ENCODE measurements at regions not wholly inside any gene's neighbourhood (a gene's known extent, or its start where the extent isn't known, plus 50 kb on each side); places are given as distances from the start of the nearest gene placed in this dataset.

DNA sequence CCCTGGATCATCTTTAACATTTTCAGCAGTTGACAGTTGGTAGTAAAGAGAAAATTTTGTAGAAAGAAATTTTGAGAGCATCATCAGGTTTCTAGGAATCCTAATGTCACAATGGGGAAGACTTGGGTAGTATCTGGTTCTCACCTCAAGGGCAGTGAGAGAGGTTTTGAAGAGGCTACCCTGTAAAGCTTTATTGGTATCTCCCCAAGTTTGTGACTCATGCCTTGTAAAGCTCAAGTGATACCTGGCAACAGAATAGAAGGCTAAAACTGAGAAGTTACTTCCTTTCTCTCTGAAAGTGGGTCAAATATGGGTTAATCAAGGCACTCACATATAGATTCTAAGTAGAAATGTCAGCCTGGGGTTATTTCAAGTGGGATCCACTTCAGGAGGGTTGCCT is 196.4 kb downstream of the SUCNR1 start:
- Histone ChIP-seq H3K36me3 (ENCODE audit: control insufficient read depth in 4 of 4, insufficient read depth in 3 of 4, low read depth in 1 of 4, low read length in 3 of 4) (no peaks in the 10 kb centered on the region), H3K27ac (ENCODE audit: low read depth in 1 of 2, low read length in 2 of 2) (no peak overlapping the region), H3K27me3 (ENCODE audit: control insufficient read depth in 4 of 4, insufficient read depth in 4 of 4, low read length in 3 of 4) (no peaks in the 10 kb centered on the region), H3K9me3 (ENCODE audit: control insufficient read depth in 4 of 4, low read length in 3 of 4) (no peaks in the 10 kb centered on the region), H3K4me1 (ENCODE audit: control insufficient read depth in 4 of 4, insufficient read depth in 4 of 4, low read length in 3 of 4) (no peaks in the 10 kb centered on the region), H3K9ac (ENCODE audit: low read depth in 1 of 2, low read length in 2 of 2) (no peak overlapping the region), H3K4me3 (ENCODE audit: low read depth in 1 of 3, low read length in 3 of 3) (no peak overlapping the region)
- DNase-seq (ENCODE audit: low spot score), result no peak
- no peak for TF ChIP-seq JUND (IDR thresholded peaks at IDR 0.05)

GRCh38 chr3:152071315-152071714 is 197.4 kb upstream of the MBNL1 start:
- no peak overlapping the region for H3K4me3 ChIP-seq (ENCODE audit: low read depth in 1 of 3, low read length in 3 of 3)
- no peaks in the 10 kb centered on the region for H3K27me3 ChIP-seq (ENCODE audit: control insufficient read depth in 4 of 4, insufficient read depth in 4 of 4, low read length in 3 of 4)
- peaks cover 0 to 4% (median 0%) of the 10 kb centered on the region in 4 donors for H3K4me1 ChIP-seq (ENCODE audit: control insufficient read depth in 4 of 4, insufficient read depth in 4 of 4, low read length in 3 of 4)
- TF ChIP-seq SP1 (IDR thresholded peaks at IDR 0.05) (no peak), NR2F2 (IDR thresholded peaks at IDR 0.05) (no peak), HNF4A (conservative IDR thresholded peaks at IDR 0.05) (no peak), JUND (IDR thresholded peaks at IDR 0.05) (no peak), RXRA (IDR thresholded peaks at IDR 0.05) (no peak), EGR1 (IDR thresholded peaks at IDR 0.05; ENCODE audit: low read depth in 2 of 2) (no peak), CTCF (IDR thresholded peaks at IDR 0.05; ENCODE audit: low read depth, low read length, missing input control) (no peak), HNF4G (IDR thresholded peaks at IDR 0.05) (no peak)
- TF ChIP-seq, protein P1, sequence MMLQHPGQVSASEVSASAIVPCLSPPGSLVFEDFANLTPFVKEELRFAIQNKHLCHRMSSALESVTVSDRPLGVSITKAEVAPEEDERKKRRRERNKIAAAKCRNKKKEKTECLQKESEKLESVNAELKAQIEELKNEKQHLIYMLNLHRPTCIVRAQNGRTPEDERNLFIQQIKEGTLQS (IDR thresholded peaks at IDR 0.05), result no peak
- DNase-seq (ENCODE audit: low spot score), result no peak
- no peaks in the 10 kb centered on the region for H3K36me3 ChIP-seq (ENCODE audit: control insufficient read depth in 4 of 4, insufficient read depth in 3 of 4, low read depth in 1 of 4, low read length in 3 of 4)
- H3K9ac ChIP-seq (ENCODE audit: low read depth in 1 of 2, low read length in 2 of 2), result no peak overlapping the region
- WGBS, result 94% methylated on average over 3 of the region's 3 CpGs
- H3K27ac ChIP-seq (ENCODE audit: low read depth in 1 of 2, low read length in 2 of 2), result no peak overlapping the region
- H3K9me3 ChIP-seq (ENCODE audit: control insufficient read depth in 4 of 4, low read length in 3 of 4), result no peaks in the 10 kb centered on the region

DNA sequence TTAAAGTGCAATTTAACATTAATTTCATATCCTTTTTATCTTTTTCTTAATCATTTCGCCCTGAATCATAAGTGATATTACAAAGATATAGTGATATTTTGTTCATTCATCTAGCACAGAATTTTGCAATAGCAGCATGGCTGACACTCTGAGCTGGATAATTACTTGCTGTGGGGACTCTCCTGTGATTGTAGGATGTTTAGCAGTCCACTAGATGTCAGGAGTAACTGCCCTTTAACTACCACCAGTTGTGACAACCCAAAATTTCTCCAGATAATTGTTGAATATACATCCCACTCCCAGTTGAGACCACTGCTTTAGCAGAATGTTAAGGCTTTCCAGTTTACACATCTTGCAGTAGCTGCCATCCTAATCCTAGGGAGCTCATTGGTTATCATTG is 196.8 kb upstream of the MBNL1 start:
- no peaks in the 10 kb centered on the region for H3K9me3 ChIP-seq (ENCODE audit: control insufficient read depth in 4 of 4, low read length in 3 of 4)
- H3K4me1 ChIP-seq (ENCODE audit: control insufficient read depth in 4 of 4, insufficient read depth in 4 of 4, low read length in 3 of 4), result peaks cover 0 to 4% (median 2%) of the 10 kb centered on the region in 4 donors
- 17% methylated on average over 1 of the region's 1 CpG for WGBS
- H3K9ac ChIP-seq (ENCODE audit: low read depth in 1 of 2, low read length in 2 of 2), result no peak overlapping the region
- no peak overlapping the region for H3K27ac ChIP-seq (ENCODE audit: low read depth in 1 of 2, low read length in 2 of 2)
- H3K36me3 ChIP-seq (ENCODE audit: control insufficient read depth in 4 of 4, insufficient read depth in 3 of 4, low read depth in 1 of 4, low read length in 3 of 4), result no peaks in the 10 kb centered on the region
- TF ChIP-seq YY1 (IDR thresholded peaks at IDR 0.05) (peak; percentile 42), TAF1 (conservative IDR thresholded peaks at IDR 0.05) (no peak), REST (IDR thresholded peaks at IDR 0.05) (no peak), CTCF (IDR thresholded peaks at IDR 0.05; ENCODE audit: low read depth, low read length, missing input control) (peak; percentile 52), RAD21 (IDR thresholded peaks at IDR 0.05) (peak; percentile 85 to 90)
- TF ChIP-seq, protein P1 (IDR thresholded peaks at IDR 0.05), result no peak
- DNase-seq (ENCODE audit: low spot score), result no peak
- H3K27me3 ChIP-seq (ENCODE audit: control insufficient read depth in 4 of 4, insufficient read depth in 4 of 4, low read length in 3 of 4), result no peaks in the 10 kb centered on the region
- H3K4me3 ChIP-seq (ENCODE audit: low read depth in 1 of 3, low read length in 3 of 3), result no peak overlapping the region
